ENCODE measurements at regions not wholly inside any gene's neighbourhood (a gene's known extent, or its start where the extent isn't known, plus 50 kb on each side); places are given as distances from the start of the nearest gene placed in this dataset.

GRCh38 chr5:91690921-91691320, 307.8 kb upstream of the ARRDC3 start (continued):
- TF ChIP-seq, protein P1, sequence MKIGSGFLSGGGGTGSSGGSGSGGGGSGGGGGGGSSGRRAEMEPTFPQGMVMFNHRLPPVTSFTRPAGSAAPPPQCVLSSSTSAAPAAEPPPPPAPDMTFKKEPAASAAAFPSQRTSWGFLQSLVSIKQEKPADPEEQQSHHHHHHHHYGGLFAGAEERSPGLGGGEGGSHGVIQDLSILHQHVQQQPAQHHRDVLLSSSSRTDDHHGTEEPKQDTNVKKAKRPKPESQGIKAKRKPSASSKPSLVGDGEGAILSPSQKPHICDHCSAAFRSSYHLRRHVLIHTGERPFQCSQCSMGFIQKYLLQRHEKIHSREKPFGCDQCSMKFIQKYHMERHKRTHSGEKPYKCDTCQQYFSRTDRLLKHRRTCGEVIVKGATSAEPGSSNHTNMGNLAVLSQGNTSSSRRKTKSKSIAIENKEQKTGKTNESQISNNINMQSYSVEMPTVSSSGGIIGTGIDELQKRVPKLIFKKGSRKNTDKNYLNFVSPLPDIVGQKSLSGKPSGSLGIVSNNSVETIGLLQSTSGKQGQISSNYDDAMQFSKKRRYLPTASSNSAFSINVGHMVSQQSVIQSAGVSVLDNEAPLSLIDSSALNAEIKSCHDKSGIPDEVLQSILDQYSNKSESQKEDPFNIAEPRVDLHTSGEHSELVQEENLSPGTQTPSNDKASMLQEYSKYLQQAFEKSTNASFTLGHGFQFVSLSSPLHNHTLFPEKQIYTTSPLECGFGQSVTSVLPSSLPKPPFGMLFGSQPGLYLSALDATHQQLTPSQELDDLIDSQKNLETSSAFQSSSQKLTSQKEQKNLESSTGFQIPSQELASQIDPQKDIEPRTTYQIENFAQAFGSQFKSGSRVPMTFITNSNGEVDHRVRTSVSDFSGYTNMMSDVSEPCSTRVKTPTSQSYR (CRISPR knock-in tag; IDR thresholded peaks at IDR 0.05) = no peak
- TF ChIP-seq AFF4 (CRISPR knock-in tag; IDR thresholded peaks at IDR 0.05; ENCODE audit: borderline replicate concordance) (no peak), ETV6 (CRISPR knock-in tag; IDR thresholded peaks at IDR 0.05) (no peak), ZNF423 (CRISPR knock-in tag; IDR thresholded peaks at IDR 0.05) (no peak), GRHL2 (CRISPR knock-in tag; IDR thresholded peaks at IDR 0.05; ENCODE audit: insufficient replicate concordance, severe bottlenecking) (no peak), ZNF263 (CRISPR knock-in tag; IDR thresholded peaks at IDR 0.05; ENCODE audit: low read depth) (no peak), NFE2L1 (CRISPR knock-in tag; IDR thresholded peaks at IDR 0.05) (no peak), ATF1 (CRISPR knock-in tag; IDR thresholded peaks at IDR 0.05) (no peak), ZNF396 (CRISPR knock-in tag; IDR thresholded peaks at IDR 0.05; ENCODE audit: borderline replicate concordance) (no peak), HMGA2 (CRISPR knock-in tag; IDR thresholded peaks at IDR 0.05) (no peak)
- TF ChIP-seq, protein P2, sequence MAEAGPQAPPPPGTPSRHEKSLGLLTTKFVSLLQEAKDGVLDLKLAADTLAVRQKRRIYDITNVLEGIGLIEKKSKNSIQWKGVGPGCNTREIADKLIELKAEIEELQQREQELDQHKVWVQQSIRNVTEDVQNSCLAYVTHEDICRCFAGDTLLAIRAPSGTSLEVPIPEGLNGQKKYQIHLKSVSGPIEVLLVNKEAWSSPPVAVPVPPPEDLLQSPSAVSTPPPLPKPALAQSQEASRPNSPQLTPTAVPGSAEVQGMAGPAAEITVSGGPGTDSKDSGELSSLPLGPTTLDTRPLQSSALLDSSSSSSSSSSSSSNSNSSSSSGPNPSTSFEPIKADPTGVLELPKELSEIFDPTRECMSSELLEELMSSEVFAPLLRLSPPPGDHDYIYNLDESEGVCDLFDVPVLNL (CRISPR knock-in tag; IDR thresholded peaks at IDR 0.05; ENCODE audit: borderline replicate concordance, low read depth) = no peak

DNA sequence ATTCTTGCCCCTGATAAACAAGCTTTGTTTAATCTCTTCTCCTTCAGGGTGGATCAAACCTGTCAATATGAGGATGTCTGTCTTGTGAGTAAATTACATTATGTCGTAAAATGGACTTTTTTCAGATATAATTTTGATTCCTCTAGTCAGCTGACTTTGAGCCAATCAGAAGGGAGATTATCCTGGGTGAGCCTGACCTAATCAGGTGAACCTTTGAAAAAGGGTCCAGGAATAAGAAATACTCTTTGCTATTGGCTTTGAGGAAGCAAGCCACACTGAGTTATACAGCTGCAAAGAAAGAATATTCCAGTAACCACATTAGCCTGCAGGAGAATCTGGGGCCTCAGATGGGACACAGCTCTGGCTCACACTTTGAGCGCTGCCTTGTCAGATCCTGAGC, 304.3 kb upstream of the ARRDC3 start:
- Mint-ChIP-seq H3K27ac (no peak overlapping the region), H3K36me3 (peaks cover 5% of the 10 kb centered on the region), H3K27me3 (ENCODE audit: low read depth) (no peaks in the 10 kb centered on the region), H3K4me1 (no peaks in the 10 kb centered on the region), H3K9me3 (peaks cover 17% of the 10 kb centered on the region), H3K4me3 (no peak overlapping the region)
- CTCF ChIA-PET = no interaction called here
- TF ChIP-seq, protein P3, sequence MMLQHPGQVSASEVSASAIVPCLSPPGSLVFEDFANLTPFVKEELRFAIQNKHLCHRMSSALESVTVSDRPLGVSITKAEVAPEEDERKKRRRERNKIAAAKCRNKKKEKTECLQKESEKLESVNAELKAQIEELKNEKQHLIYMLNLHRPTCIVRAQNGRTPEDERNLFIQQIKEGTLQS (CRISPR knock-in tag; conservative IDR thresholded peaks at IDR 0.05) = no peak
- TF ChIP-seq SMAD4 (CRISPR knock-in tag; IDR thresholded peaks at IDR 0.05) = no peak
- no peak for TF ChIP-seq CBFB (CRISPR knock-in tag; IDR thresholded peaks at IDR 0.05; ENCODE audit: low read depth)
- TF ChIP-seq, protein P4, sequence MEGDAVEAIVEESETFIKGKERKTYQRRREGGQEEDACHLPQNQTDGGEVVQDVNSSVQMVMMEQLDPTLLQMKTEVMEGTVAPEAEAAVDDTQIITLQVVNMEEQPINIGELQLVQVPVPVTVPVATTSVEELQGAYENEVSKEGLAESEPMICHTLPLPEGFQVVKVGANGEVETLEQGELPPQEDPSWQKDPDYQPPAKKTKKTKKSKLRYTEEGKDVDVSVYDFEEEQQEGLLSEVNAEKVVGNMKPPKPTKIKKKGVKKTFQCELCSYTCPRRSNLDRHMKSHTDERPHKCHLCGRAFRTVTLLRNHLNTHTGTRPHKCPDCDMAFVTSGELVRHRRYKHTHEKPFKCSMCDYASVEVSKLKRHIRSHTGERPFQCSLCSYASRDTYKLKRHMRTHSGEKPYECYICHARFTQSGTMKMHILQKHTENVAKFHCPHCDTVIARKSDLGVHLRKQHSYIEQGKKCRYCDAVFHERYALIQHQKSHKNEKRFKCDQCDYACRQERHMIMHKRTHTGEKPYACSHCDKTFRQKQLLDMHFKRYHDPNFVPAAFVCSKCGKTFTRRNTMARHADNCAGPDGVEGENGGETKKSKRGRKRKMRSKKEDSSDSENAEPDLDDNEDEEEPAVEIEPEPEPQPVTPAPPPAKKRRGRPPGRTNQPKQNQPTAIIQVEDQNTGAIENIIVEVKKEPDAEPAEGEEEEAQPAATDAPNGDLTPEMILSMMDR (IDR thresholded peaks at IDR 0.05) = no peak
- no peak for TF ChIP-seq FOXP1 (CRISPR knock-in tag; IDR thresholded peaks at IDR 0.05; ENCODE audit: borderline replicate concordance)
- TF ChIP-seq ZNF138 (CRISPR knock-in tag; conservative IDR thresholded peaks at IDR 0.05) = no peak
- TF ChIP-seq NR3C1 (CRISPR knock-in tag; conservative IDR thresholded peaks at IDR 0.05; ENCODE audit: low read depth) = no peak
- TF ChIP-seq CREM (CRISPR knock-in tag; IDR thresholded peaks at IDR 0.05) = no peak
- no peak for TF ChIP-seq STAT6 (CRISPR knock-in tag; conservative IDR thresholded peaks at IDR 0.05; ENCODE audit: low read depth)
- DNase-seq (ENCODE audit: low spot score) = no peak
- no peak for ATAC-seq
- POLR2A ChIA-PET = no interaction called here
